ENCODE measurements at regions not wholly inside any gene's neighbourhood (a gene's known extent, or its start where the extent isn't known, plus 50 kb on each side); places are given as distances from the start of the nearest gene placed in this dataset.

DNA sequence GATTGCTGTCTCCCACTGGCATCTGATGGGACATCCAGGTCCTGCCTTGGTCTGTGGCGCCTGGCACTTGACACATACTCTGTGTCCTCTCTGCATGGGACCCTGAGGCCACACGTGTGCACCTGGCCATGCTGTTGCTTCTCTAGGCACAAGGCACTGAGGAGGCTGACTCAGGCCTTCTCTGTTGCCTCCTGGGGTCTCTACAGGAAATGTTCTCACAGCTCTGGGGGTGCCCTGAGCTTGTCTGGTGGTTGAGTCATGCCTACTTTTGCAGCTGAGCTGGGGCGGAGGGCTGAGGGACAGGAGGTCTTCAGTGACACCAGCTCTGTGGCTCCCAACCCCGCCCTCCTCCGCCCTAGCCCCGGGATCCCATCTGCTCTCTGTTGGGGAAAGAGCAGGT is 207.0 kb upstream of the HS6ST1 start:
- TF ChIP-seq, protein P1, sequence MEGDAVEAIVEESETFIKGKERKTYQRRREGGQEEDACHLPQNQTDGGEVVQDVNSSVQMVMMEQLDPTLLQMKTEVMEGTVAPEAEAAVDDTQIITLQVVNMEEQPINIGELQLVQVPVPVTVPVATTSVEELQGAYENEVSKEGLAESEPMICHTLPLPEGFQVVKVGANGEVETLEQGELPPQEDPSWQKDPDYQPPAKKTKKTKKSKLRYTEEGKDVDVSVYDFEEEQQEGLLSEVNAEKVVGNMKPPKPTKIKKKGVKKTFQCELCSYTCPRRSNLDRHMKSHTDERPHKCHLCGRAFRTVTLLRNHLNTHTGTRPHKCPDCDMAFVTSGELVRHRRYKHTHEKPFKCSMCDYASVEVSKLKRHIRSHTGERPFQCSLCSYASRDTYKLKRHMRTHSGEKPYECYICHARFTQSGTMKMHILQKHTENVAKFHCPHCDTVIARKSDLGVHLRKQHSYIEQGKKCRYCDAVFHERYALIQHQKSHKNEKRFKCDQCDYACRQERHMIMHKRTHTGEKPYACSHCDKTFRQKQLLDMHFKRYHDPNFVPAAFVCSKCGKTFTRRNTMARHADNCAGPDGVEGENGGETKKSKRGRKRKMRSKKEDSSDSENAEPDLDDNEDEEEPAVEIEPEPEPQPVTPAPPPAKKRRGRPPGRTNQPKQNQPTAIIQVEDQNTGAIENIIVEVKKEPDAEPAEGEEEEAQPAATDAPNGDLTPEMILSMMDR (IDR thresholded peaks at IDR 0.05) = no peak
- TF ChIP-seq POLR2A (IDR thresholded peaks at IDR 0.05) (no peak), EP300 (IDR thresholded peaks at IDR 0.05) (no peak)
